ENCODE measurements at regions not wholly inside any gene's neighbourhood (a gene's known extent, or its start where the extent isn't known, plus 50 kb on each side); places are given as distances from the start of the nearest gene placed in this dataset.

- no peak for TF ChIP-seq POLR2A (IDR thresholded peaks at IDR 0.05; ENCODE audit: low read depth, low read length)
- TF ChIP-seq PAX5 (IDR thresholded peaks at IDR 0.05; ENCODE audit: insufficient read depth, low read length, severe bottlenecking) = no peak
These were observed 748.1 kb upstream of the LRATD1 start for GRCh38 chr2:13884291-13884976.
